GM10266 (cell line): ENCODE measurements at regions not wholly inside any gene's neighbourhood (a gene's known extent, or its start where the extent isn't known, plus 50 kb on each side); places are given as distances from the start of the nearest gene placed in this dataset.

ENCODE experiments used
- DNase-seq: peaks from one replicate; pipeline ENCODE4 v3.0.0; 2012; ENCODE audit errors: extremely low spot score
- TF ChIP-seq, protein P1 (sequence below): IDR thresholded peaks from 2 replicates; pipeline ENCODE4 v1.5.1; 2012; ENCODE audit warnings: mild to moderate bottlenecking, low read depth; ENCODE audit not compliant: control insufficient read depth, insufficient read depth; ENCODE audit errors: missing control alignments

DNA sequence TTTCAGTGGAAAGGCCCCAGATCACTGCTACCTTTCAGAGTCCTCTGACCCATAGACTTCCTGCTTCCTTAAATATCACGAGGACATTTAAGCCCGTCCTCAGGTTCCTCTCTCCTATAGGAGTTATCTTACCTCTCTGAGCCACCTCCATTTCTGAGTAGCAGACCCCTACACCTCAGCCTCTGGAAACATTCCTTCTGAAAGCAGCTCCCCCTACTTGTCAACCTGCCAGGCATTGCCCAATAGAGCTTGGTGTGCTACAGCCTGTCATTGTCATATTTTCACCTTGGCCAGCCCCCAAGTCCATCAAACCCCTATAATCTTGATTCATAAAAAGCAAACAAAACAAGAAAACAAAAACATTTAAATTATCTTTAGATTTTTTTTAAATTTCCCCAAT is 717.9 kb upstream of the SLC8A1 start:
- no peak for DNase-seq

DNA sequence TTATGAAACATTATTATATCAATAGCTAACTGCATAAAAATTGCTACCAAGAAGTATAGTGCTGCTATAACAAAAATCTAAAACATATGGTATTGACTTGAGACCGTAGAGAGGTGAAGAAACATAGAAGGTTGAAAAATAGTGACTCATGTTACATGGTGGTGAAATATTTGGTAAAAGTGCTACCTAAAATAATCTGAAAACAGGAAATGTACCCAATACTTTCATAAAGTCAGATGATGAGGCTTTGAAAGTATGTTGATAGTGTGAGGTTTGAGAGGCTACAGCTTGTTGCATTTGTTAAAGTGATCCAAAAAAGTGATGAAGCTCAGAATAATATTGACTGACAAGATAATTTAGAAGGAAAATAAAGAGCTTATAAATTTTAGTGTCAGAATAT is 718.7 kb upstream of the SLC8A1 start:
- no peak for DNase-seq
- TF ChIP-seq, protein P1, sequence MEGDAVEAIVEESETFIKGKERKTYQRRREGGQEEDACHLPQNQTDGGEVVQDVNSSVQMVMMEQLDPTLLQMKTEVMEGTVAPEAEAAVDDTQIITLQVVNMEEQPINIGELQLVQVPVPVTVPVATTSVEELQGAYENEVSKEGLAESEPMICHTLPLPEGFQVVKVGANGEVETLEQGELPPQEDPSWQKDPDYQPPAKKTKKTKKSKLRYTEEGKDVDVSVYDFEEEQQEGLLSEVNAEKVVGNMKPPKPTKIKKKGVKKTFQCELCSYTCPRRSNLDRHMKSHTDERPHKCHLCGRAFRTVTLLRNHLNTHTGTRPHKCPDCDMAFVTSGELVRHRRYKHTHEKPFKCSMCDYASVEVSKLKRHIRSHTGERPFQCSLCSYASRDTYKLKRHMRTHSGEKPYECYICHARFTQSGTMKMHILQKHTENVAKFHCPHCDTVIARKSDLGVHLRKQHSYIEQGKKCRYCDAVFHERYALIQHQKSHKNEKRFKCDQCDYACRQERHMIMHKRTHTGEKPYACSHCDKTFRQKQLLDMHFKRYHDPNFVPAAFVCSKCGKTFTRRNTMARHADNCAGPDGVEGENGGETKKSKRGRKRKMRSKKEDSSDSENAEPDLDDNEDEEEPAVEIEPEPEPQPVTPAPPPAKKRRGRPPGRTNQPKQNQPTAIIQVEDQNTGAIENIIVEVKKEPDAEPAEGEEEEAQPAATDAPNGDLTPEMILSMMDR: no peak

More for the DNA sequence above, 717.9 kb upstream of the SLC8A1 start:
- TF ChIP-seq, protein P1: no peak

DNA sequence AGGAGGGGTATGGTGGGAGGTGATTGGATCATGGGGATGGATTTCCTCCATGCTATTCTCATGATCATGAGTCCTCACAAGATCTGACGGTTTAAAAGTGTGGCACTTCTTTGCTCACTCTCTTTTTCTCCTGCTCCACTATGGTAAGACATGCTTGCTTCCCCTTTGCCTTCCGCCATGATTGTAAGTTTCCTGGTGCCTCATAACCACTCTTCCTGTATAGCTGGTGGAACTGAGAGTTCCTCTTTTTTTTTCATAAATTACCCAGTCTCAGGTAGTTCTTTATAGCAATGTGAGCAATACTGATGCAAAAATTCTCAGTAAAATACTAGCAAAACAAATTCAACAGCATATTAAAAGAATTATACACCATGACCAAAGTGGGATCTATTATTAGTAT is 728.5 kb upstream of the SLC8A1 start:
- DNase-seq: no peak
- TF ChIP-seq, protein P1: no peak

DNA sequence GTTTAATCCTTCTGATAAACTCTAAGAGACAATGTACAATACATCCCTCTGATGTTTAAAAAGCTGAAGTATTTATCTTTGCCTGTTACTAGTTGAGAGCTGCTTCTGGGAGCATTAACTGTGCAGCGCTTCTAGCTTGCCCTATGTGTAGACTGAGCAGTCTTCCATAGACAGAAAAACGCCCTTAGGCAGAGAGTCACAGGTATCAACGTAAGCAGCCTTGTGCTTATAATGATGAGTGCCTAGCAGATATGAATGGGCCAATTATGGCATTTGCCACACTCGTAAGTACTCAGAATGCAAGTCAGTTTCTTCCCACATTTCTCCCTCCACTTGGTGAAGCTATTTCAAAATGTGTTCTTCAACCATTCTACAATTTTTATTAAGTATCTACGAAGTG is 731.1 kb upstream of the SLC8A1 start:
- TF ChIP-seq, protein P1: no peak
- DNase-seq: no peak

DNA sequence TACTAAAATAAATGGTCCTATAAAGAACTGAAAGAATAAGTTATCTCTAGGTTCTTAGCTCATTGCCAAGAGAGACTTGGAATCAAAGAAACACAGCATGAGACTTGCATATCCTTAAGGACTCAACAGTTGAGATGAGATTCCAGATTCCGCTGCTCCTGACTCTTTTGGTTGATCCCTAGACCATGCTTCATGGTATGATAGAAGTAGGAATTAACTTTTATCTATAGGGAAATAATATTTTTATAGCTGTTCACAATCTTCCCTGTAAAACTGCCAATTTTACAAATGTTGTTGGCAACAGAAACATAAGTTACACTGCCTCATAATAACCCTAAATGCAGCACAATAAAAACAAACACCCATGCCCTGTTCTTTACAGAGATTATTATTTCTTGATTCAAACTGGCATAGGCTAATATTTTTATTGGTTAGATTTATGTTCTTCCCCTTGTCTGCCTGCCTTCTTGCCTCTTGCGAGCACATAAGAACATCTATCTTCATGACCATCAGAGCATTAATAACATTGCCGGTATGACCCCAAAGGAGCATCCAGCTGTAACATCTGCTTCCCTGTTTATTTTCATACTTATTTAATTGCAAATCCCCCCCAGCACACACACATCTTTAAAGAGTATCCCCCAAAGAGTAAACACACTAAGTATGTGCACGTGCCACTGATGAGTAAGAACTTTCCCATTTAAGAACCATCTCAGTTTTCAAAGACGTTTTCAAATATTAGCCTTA is 735.7 kb upstream of the SLC8A1 start:
- TF ChIP-seq, protein P1: no peak
- DNase-seq: no peak

DNA sequence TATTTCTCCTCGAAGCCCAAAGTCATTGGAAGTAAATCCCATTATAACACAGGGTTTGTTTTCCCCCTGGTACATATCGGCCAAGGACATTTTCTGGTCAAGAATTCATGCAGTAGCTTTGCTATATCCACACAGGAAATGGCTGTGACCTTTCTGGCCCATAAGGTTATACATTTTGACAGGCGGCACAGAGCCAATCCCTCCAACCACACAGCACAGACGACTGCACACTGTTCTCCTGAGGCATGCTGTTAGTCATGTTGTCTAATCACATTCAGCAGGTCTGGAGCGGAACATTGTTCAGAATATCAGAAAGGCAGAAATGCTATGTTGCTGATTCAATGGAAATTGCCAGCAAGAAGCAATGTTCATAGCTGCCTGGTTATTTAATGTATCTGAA is 742.3 kb upstream of the SLC8A1 start:
- TF ChIP-seq, protein P1: no peak
- no peak for DNase-seq

DNA sequence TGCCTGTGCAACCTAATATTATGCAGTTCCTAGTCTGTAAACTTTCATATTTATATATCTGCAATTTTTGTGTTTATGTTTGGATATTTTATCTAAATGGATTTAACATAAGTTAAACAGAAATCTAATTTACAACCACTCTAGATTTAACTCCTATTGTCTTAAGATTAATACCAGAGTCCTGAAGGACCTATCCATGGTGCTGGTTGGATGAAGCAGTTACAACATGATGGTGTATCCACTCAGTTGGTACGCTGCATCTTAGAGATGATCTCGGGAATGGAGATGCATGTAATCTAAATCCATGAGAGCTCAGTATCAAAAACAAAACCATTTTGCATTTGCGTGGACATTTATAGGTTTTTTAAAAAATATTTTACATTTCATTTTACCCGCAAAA is 745.9 kb upstream of the SLC8A1 start:
- TF ChIP-seq, protein P1: no peak
- DNase-seq: no peak
